Calu3 (cell line): ENCODE measurements at regions not wholly inside any gene's neighbourhood (a gene's known extent, or its start where the extent isn't known, plus 50 kb on each side); places are given as distances from the start of the nearest gene placed in this dataset.
A peak's percentile ranks its signal among the peaks of the same experiment; 100 is the strongest.

Experiments used
- BruUV-seq: library from RNA; stranded (reverse); fragments of 400-500 nt; replicated peaks from 2 replicates; lab custom pipeline; 2021; lab: Mats Ljungman, UMichigan
- CTCF ChIA-PET: fragments of 300-600 bp; sonication (Branson Sonifier 250); formaldehyde crosslinking; loops from one replicate; lab custom pipeline; 2022; ENCODE audit warnings: antibody characterized with exemption; lab: Charles Lee
- DNase-seq: peaks from one replicate; pipeline ENCODE4 v3.0.0; 2022
- H3K27ac Mint-ChIP-seq: one replicate; pipeline ENCODE4 v1.8.0; 2022; ENCODE audit warnings: mixed read lengths; ENCODE audit not compliant: unreplicated experiment
- H3K27me3 Mint-ChIP-seq: one replicate; pipeline ENCODE4 v1.8.0; 2022; ENCODE audit warnings: mixed read lengths; ENCODE audit not compliant: unreplicated experiment
- H3K36me3 Mint-ChIP-seq: one replicate; pipeline ENCODE4 v1.8.0; 2022; ENCODE audit warnings: mild to moderate bottlenecking, moderate library complexity, mixed read lengths; ENCODE audit not compliant: insufficient read depth, unreplicated experiment
- H3K4me1 Mint-ChIP-seq: one replicate; pipeline ENCODE4 v1.8.0; 2022; ENCODE audit warnings: mild to moderate bottlenecking, low read depth, mixed read lengths; ENCODE audit not compliant: unreplicated experiment
- H3K4me3 Mint-ChIP-seq: one replicate; pipeline ENCODE4 v1.8.0; 2022; ENCODE audit warnings: mild to moderate bottlenecking, low read depth, moderate library complexity, mixed read lengths; ENCODE audit not compliant: unreplicated experiment
- H3K9me3 Mint-ChIP-seq: one replicate; pipeline ENCODE4 v1.8.0; 2022; ENCODE audit warnings: low read depth, mixed read lengths; ENCODE audit not compliant: unreplicated experiment
- intact Hi-C: fragments of 100-400 bp; cut with micrococcal nuclease; formaldehyde crosslinking; loops from one replicate; pipeline ENCODE4 v1.10.0; 2022; ENCODE audit not compliant: unreplicated experiment
- TF ChIP-seq, protein P1 (sequence below): fragments of 200-600 bp; IDR thresholded peaks from one replicate; pipeline ENCODE4 v1.8.0; 2022; ENCODE audit warnings: antibody characterized with exemption; ENCODE audit not compliant: unreplicated experiment

DNA sequence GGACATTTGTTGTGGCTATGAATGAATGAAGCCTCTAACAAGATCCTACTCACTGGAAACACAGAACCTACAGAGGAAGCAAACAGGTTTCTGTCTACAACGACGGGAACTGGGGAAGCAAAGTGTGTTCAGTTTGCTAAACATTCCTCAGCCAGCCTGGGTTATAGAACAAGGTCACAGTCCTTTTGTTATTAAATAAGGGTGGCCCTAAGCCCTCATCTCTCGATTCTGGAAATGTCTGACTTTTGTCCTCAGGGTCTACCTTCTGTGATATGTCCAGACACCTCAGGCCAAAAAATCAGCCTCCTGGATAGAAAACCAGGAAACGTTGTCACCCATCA is 64.6 kb upstream of the ARHGEF7 start:
- Mint-ChIP-seq H3K9me3 (no peaks in the 10 kb centered on the region), H3K27ac (no peak overlapping the region), H3K36me3 (no peaks in the 10 kb centered on the region), H3K4me1 (no peaks in the 10 kb centered on the region), H3K4me3 (no peak overlapping the region), H3K27me3 (no peaks in the 10 kb centered on the region)
- BruUV-seq = no TSS peak
- no peak for DNase-seq
- TF ChIP-seq, protein P1, sequence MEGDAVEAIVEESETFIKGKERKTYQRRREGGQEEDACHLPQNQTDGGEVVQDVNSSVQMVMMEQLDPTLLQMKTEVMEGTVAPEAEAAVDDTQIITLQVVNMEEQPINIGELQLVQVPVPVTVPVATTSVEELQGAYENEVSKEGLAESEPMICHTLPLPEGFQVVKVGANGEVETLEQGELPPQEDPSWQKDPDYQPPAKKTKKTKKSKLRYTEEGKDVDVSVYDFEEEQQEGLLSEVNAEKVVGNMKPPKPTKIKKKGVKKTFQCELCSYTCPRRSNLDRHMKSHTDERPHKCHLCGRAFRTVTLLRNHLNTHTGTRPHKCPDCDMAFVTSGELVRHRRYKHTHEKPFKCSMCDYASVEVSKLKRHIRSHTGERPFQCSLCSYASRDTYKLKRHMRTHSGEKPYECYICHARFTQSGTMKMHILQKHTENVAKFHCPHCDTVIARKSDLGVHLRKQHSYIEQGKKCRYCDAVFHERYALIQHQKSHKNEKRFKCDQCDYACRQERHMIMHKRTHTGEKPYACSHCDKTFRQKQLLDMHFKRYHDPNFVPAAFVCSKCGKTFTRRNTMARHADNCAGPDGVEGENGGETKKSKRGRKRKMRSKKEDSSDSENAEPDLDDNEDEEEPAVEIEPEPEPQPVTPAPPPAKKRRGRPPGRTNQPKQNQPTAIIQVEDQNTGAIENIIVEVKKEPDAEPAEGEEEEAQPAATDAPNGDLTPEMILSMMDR = no peak
- intact Hi-C loops = loop anchor here (2.0 to 10.0 kb wide), 2 partner anchors 106 to 136 kb away; partner anchors contain the start of gene ANKRD10
- CTCF ChIA-PET = interaction anchor here (1.3 kb wide), 1 partner anchor 106 kb away, joined by 5 read pairs; no protein-coding TSS in a partner anchor

DNA sequence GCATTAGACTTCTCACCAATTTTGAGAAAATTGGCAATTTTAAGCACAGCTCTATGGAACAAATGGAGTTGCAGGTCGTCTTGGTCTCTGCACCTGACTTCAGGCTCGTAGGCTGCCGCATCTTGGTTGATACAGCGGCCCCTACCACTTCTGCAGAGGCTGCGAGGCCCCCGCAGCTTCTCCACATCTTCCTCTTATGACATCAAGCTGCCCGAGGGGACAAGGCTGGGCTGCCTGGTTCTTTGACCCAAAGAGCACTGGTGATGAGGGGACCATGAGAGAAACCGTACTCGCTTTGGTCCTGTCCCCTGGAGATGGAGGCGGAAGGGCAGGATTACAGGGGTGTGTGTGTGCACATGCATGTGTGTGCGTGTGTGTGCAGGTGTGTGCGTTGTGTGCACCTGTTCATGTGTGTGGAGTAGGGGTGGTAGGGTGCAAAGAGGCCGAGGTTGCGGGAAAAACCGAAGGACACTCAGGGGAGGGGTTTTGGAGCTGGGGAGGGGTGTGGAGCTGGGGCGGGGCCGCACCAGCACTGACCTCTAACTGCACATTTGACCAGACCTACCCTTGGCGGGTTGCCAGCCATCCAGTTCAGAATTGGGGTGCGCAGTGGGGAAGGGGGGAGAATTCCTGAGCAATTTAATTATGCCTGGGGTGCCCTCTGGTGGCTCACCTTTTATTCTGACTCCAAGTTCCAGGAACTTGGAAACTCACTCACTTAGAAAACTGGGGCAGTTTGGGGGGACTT is 65.1 kb upstream of the ARHGEF7 start:
- H3K27me3 Mint-ChIP-seq = no peaks in the 10 kb centered on the region
- intact Hi-C loops = loop anchor here (2.0 to 10.0 kb wide), 2 partner anchors 105 to 135 kb away; partner anchors contain the start of gene ANKRD10
- CTCF ChIA-PET = interaction anchor here (1.3 kb wide), 1 partner anchor 105 kb away, joined by 5 read pairs; no protein-coding TSS in a partner anchor
- no peaks in the 10 kb centered on the region for H3K9me3 Mint-ChIP-seq
- no peaks in the 10 kb centered on the region for H3K4me1 Mint-ChIP-seq
- no TSS peak for BruUV-seq
- no peak overlapping the region for H3K4me3 Mint-ChIP-seq
- H3K27ac Mint-ChIP-seq = no peak overlapping the region
- DNase-seq = peak; percentile 20
- TF ChIP-seq, protein P1 = no peak
- no peaks in the 10 kb centered on the region for H3K36me3 Mint-ChIP-seq

DNA sequence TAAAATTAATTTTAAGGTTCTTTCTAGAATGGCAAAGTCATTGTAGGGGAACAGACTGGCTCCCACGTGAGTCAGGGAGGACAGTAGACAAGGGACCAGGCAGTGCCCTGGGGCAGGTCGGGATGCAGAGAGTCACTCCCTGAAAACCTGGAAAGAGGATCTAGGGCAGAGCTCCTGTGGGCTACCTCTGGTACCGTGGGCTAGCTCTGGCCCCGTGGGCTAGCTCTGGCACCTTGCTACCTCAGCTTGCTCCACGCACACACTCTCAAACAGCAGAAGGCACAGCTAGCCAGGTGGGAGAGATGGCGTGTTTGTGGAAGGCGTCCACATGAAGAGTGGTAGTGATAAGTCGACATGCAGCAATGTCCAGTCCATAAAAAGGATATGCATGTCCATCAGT is 66.7 kb upstream of the ARHGEF7 start:
- BruUV-seq = no TSS peak
- Mint-ChIP-seq H3K4me1 (peaks cover 11% of the 10 kb centered on the region), H3K36me3 (no peaks in the 10 kb centered on the region), H3K4me3 (no peak overlapping the region), H3K9me3 (no peaks in the 10 kb centered on the region), H3K27ac (no peak overlapping the region), H3K27me3 (no peaks in the 10 kb centered on the region)
- TF ChIP-seq, protein P1 = no peak
- DNase-seq = no peak
- CTCF ChIA-PET = no interaction called here
- intact Hi-C loops = no loop called here

DNA sequence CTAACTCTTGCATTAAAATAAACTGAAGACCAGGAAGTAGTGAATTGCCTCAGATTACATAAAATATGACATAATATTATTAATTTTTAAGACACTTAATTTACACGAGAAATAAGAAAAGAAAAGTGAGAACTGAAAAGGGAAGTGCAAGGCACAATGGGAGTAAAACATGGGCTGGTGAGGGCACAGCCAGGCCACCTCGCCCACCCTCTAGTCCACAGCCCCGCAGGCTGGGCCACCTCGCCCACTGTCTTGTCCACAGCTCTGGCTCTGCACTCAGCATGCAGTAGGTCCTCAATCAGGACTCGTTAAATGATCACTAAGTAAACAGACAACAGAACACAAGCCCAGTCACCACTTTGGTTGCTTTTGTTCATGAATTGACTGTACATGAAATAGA is 67.8 kb upstream of the ARHGEF7 start:
- no peak for DNase-seq
- BruUV-seq = no TSS peak
- H3K4me1 Mint-ChIP-seq = peaks cover 13% of the 10 kb centered on the region
- no peaks in the 10 kb centered on the region for H3K27me3 Mint-ChIP-seq
- CTCF ChIA-PET = no interaction called here
- no peaks in the 10 kb centered on the region for H3K9me3 Mint-ChIP-seq
- H3K4me3 Mint-ChIP-seq = no peak overlapping the region
- no peak overlapping the region for H3K27ac Mint-ChIP-seq
- no peaks in the 10 kb centered on the region for H3K36me3 Mint-ChIP-seq
- TF ChIP-seq, protein P1 = no peak
- intact Hi-C loops = no loop called here
